GM18873 (cell line): ENCODE measurements at regions not wholly inside any gene's neighbourhood (a gene's known extent, or its start where the extent isn't known, plus 50 kb on each side); places are given as distances from the start of the nearest gene placed in this dataset.
"Not testable (repeated sequence)": the region's sequence is repeated elsewhere in the genome, so short reads cannot be mapped to it uniquely, and the experiment has no call there.

Source experiments
- ATAC-seq: cut with Tn5 transposase; IDR thresholded peaks from one replicate; pipeline ENCODE4 v1.9.1; 2021; ENCODE audit warnings: mild to moderate bottlenecking, moderate library complexity, moderate number of reproducible peaks; ENCODE audit not compliant: unreplicated experiment, low FRiP score

- no peak for ATAC-seq
These were observed 139.7 kb upstream of the GDNF start for GRCh38 chr5:37979559-37979958.

GRCh38 chr5:37975531-37975930 is 135.7 kb upstream of the GDNF start:
- no peak for ATAC-seq

GRCh38 chr5:37971483-37972024 is 131.7 kb upstream of the GDNF start:
- ATAC-seq: no peak

GRCh38 chr5:37966871-37967270 is 127.0 kb upstream of the GDNF start:
- ATAC-seq: no peak

- ATAC-seq: no peak
These were observed 126.5 kb upstream of the GDNF start for GRCh38 chr5:37966291-37966690.

GRCh38 chr5:37962389-37962788 is 122.5 kb upstream of the GDNF start:
- no peak for ATAC-seq

GRCh38 chr5:37957218-37957617 is 117.4 kb upstream of the GDNF start:
- ATAC-seq: no peak

- no peak for ATAC-seq
These were observed 115.9 kb upstream of the GDNF start for GRCh38 chr5:37955748-37956147.

- no peak for ATAC-seq
These were observed 114.7 kb upstream of the GDNF start for GRCh38 chr5:37954561-37954960.

- ATAC-seq: no peak
These were observed 112.3 kb upstream of the GDNF start for GRCh38 chr5:37951946-37952721.

GRCh38 chr5:37950436-37950835 is 110.6 kb upstream of the GDNF start:
- no peak for ATAC-seq

DNA sequence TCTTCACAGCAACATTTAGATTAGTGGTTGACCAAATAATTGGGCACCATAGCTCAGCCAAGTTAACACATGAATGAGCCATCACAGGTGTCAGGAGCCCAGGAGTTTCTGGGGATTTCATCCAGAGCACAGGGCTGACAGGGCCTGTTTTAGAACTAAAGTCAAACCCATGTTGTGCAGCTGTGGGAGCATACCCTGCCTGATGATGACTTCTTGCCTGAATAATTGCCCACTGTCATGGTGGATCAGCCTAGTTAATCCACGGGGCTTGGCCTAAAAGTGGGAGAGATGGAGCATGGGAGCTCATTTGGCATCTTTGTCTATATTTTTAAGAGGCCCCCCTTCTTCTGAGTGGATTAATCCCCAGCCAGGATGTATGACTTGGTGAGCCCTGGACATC is 105.6 kb upstream of the GDNF start:
- ATAC-seq: no peak

DNA sequence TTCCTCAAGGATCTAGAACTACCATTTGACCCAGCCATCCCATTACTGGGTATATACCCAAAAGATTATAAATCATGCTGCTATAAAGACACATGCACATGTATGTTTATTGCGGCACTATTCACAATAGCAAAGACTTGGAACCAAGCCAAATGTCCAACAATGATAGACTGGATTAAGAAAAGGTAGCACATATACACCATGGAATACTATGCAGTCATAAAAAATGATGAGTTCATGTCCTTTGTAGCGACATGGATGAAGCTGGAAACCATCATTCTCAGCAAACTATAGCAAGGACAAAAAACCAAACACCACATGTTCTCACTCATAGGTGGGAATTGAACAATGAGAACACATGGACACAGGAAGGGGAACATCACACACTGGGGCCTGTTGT is 103.3 kb upstream of the GDNF start:
- ATAC-seq: not testable (repeated sequence)

DNA sequence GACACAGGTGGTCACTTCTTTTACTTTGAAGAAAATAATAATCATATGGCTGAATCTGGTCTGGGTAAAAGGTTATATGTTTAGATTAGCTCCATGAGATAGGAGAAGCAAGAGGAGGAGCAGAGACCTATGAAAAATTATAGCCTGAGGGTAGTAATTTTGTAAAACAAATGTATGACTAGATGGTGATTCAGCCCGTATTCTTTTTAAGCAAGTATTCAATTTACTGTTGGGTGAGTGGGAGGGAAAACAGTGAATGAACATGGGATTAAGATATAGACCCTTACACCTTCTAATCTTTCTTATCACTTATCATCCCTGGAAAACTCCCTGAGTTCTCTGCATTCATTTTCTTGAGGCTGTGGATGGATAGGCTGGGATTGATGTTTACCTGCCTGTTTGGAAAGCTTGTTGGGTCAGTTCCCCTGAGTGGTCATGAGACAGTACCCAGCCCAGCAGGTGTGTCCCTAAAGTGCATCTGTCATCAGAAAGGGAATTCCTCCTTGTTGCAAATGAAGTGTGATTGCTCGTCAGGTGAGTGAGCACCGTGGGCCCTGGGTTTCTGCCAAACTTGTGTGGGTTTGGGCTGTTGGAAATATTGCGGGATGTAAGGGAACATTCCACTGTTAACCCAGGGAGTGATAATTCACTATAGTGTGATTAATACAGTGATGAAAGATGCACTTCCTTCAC is 101.2 kb upstream of the GDNF start:
- ATAC-seq: no peak

GRCh38 chr5:37938861-37939260 is 99.0 kb upstream of the GDNF start:
- no peak for ATAC-seq

DNA sequence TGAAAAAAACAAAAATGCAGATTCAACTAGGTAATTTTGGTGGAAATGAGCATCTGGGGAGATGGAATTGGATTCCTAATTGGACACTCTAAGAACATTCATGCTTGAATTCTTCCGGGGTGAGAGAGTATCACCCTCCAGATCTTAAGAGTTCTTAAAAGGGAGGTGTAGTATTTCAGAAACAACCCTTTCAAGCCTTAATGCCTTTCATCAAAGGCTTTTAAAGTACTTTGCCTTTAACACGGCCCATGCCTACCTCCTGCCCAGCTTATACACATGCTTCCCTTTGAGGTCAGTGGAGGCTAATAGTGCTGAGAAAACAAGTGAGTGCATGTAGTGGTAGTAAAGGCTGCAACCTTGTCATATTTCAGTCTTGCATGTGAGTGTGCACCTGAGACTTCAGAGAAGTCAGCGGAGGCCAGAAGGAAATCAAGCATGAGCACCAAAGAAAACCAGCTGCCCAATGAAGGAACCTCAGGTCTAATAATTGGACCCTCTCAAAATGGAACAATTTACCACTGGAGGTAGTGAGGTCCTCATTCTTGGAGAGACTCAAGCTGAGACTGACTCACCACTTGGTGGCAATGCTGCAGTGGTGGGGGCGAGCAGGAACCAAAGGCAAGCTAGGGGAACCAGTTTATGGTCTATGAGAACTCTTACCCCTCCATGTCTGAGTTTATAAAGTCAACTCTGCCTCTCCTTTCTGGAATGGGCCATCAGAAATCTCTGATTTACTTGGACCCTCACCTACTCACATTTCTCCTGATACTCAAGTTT is 98.4 kb upstream of the GDNF start:
- ATAC-seq: no peak

DNA sequence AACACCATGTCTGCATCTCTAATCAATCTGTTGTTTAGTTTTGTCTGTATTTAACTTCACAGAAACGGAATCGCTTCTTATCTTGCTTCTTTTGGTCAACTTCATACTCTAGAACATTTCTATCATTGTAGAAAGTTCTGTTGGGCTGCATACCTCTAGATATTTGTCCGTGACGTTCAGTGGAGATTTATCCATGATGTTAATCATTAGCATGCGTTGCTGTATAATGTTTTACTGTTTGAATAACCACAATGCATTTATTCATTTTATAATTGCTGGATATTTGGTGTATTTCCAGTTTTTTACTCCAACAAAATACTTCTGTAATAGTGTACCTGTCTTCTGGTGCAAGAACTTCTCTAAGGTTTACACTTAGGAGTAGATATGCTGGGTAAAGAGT is 96.2 kb upstream of the GDNF start:
- no peak for ATAC-seq

DNA sequence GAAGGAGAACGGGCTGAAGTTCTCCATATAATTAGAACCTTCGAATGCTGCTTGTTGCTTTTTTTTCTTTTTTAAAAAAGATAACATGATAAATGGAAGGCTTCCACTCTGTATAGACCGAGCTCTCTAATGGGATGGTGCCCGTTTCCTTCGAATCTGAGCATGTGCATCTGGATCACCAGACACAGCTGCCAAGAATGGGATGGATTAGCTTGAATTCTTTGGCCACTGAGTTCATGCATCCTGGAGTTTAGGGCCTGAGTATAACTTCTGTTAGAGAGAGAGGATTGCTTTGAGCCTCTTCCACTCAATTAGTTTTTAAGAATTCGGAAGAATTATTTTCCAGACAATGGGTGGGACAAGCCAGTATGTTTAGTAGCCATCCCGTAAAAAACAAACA is 93.7 kb upstream of the GDNF start:
- ATAC-seq: no peak

- ATAC-seq: no peak
These were observed 92.6 kb upstream of the GDNF start for GRCh38 chr5:37932450-37932849.

GRCh38 chr5:37931541-37931940 is 91.7 kb upstream of the GDNF start:
- ATAC-seq: no peak

GRCh38 chr5:37930350-37930749 is 90.5 kb upstream of the GDNF start:
- no peak for ATAC-seq
